ENCODE measurements at regions not wholly inside any gene's neighbourhood (a gene's known extent, or its start where the extent isn't known, plus 50 kb on each side); places are given as distances from the start of the nearest gene placed in this dataset.
"Not testable (repeated sequence)": the region's sequence is repeated elsewhere in the genome, so short reads cannot be mapped to it uniquely, and the experiment has no call there.

DNA sequence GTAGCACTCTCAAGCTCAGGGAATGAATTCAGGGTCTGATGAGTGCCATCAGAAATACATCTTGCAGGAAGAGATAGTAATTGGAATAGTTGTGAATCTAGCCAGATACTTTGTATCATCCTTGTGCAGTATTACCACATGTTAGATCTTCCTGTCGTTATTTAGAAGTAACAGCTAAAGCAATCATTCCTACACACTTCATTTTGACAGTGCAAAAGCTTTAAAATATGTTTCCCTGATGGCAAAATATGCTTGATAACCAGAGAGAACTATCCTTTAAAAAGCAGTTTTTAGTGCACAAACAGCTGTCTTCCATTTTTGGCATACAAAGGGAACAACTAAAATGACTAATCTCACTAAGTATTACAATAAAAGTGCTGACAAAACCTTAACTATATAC lies 149.5 kb upstream of the SLC38A2 start:
- DNase-seq (ENCODE audit: low spot score) (no peak), FAIRE-seq (no peak)

DNA sequence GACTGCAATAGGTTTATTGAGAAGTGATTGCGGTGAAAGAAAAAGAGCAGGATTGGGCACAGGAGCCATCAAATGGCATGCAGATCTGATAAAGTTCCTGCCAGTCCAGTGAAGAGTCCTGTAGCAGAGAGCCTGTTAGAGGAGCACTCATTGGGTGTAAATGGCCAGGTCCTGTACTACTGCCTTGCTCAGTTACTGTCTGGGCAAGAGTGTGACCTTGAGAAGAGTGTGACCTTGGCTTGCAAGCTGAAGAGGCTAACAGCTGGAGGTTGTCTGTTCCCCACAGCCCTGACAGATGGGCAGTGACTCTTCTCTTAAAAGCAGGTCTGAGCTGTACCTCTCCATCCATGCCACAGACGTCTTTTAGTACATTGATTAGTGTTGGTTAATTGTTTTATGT lies 148.6 kb upstream of the SLC38A2 start:
- DNase-seq (ENCODE audit: low spot score) (no peak), FAIRE-seq (no peak)

DNA sequence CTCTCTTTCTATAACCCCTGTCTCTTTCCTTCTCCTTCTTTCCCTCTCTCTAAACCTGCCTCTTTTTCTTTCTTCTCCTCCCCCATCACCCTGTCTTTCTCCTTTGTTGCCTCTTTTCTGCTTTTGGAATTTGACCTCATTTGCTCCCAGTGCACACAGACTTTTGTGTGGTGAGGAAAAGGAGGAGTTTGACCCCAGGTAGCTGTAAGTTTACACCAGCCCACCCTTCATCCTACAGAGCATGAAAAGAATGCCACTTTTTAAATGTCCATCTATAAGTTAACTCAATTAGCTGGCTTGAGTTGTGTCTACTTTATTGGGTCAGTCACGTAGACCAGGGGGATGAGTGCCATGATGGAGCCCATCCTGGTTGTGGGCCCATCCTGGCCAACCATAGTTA lies 146.8 kb upstream of the SLC38A2 start:
- FAIRE-seq (no peak), DNase-seq (ENCODE audit: low spot score) (no peak)

DNA sequence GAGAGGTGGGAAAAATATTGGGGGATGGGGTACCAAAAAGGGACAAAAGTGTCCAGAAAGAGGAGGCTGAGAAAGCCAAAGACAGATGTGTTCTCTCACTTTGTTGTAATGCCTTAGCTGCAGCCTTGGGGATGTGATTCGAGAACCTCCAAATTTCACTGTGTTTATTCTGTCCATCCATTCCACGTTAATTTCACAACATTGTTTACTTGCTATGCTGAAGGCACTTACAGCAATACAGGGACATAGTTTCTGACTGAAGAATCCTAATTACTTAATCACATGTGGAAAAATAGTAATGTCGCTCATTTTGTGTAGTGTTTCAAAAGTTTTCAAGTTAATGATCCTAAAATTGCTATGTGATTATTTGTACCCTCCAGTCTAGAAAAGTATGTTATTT lies 146.2 kb upstream of the SLC38A2 start:
- FAIRE-seq = no peak
- no peak for DNase-seq (ENCODE audit: low spot score)

DNA sequence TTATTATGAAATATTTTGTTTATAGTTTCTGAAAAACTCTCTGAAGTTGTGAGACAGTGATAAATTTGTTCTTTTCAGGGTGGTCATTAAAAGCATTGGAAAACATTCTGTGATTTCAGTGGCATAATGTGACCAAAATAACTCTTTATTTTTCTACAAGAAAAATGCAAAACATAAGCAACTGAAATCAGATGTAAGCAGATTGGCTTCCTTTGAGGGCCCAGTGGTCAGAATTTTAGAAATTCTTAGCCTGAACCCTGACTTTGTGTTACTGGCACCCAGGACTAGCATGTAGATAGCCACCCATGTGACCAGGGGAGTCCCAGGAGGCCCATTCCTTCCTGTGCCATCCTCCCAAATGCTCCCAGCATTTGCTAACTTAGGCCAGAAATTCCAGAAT lies 145.6 kb upstream of the SLC38A2 start:
- DNase-seq (ENCODE audit: low spot score) (no peak), FAIRE-seq (no peak)

DNA sequence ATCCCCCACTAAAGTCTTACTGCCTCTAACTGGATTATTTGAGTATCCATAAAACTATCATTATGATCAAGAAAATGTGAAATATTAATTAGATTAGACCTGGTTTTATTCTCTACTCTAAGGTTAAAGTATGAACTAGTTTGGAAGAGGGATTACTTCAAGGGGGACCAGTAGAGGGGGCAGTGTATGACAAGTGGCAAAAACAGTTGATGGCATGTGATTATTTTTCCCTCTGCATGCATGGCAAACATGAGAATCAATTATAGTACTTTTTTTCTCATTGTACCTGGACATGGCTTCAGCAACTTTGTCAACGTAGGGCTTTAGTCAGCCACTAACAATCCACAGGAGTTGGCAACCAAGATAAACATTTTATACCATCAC lies 145.0 kb upstream of the SLC38A2 start:
- no peak for FAIRE-seq
- no peak for DNase-seq (ENCODE audit: low spot score)

DNA sequence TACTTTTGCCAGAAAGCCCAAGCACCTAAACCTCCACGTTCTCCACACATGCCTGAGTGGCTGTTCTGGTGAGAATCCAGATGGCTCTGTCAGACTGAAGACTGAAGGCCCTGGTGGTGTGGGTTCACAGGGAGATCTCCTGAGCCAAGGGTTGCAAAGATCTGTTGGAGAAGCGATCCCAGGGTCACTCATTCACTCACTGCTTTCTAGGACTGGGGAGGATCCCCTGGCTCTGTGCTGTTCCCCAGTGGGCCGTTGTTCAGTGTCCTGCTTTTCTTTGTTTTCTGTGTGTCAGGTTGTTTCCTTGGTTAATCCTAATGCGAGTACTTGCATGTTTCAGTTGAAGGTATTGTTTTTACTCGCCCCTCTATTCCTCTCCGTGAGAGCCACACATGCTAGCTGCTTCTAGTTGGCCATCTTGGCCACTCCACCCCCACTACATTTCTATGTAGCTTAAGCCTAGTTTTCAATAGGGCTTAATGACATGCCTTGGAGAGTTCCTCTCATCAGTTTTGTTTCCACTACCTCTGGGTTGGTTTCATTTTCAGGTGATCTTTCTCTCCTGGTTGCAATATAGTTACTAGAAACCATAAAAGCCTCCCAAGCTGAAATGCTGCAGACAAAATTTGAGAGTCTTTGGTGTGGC lies 144.5 kb upstream of the SLC38A2 start:
- FAIRE-seq (no peak), DNase-seq (ENCODE audit: low spot score) (no peak)

DNA sequence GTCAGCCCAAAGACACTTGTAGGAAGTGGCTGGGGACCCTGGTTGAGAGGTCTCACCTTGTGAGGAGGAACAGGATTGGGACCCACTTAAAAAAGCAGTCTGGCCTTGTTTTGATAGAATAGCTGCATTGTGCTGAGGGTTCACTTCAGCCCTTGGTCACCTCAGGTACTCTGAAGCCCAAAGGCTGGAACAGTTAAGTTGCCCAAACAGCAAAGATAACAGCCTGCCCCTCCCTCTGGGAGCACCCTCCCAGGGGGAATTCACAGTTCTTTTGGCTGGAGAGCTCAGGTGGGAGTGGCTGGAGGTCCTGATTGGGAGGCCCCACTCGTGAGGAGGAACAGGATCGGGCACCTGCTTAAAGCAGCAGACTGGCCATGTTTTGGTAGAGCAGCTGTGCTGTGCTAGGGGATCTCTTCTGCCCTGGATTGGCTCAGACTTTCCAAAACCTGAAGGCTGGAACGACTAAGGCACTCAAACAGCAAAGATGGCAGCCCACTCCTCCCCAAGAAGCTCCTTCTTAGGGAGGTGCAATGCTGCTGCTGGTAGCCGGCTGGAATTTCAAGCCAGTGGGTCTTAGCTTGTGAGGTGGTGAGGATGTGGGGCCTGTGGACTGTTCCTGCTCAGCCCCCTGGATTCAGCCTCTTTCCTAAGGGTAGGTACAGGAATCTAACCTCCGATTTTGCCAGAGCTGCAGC lies 143.8 kb upstream of the SLC38A2 start:
- no peak for DNase-seq (ENCODE audit: low spot score)
- FAIRE-seq = no peak

DNA sequence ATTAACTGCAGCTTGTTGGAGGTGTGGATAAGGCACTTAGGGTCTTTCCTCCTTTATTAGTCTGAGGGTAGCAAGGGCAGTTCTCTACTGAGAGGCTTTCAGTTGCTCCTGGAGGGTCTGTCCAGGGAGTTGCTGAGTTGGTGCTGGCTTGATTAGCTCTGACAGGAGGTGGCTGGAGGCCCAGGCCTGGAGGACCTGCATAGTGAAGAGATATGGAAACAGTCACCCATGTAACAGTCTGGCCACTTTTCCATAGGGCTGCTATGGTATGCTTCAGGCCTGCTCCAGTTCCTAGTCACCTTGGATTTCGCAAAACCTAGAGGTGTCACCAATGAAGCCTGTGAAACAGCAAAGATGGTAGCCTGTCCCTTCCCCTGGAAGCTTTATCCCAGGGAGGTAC lies 143.3 kb upstream of the SLC38A2 start:
- FAIRE-seq (no peak), DNase-seq (ENCODE audit: low spot score) (no peak)

DNA sequence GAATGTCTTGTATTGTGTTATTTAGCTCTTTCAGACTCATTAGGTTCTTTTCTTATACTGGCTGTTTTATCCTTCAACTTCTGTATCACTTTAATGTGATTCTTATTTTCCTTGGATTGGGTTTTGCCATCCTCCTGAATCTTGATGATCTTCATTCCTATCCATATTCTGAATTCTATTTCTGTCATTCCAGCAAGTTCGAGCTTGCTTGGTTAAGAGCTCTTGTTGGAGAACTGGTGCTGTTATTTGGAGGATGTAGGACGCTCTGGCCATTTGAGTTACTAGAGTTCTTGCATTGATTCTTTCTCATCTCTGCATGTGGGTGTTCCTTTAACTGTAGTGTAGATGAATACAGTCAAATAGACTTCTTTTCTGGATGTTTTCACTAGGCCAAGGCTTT lies 142.3 kb upstream of the SLC38A2 start:
- DNase-seq (ENCODE audit: low spot score) (no peak), FAIRE-seq (no peak)

DNA sequence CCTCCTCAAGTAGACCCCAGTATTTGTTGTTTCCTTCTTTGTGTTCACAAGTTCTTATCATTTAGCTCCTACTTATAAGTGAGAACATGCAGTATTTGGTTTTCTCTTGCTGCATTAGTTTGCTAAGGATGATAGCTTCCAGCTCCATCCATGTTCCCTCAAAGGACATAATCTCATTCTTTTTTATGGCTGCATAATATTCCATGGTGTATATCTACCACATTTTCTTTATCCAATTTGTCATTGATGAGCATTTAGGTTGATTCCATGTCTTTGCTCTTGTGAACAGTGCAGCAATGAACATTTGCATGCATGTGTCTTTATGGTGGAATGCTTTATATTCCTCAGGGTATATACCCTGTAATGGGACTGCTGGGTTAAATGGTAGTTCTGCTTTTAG lies 137.7 kb upstream of the SLC38A2 start:
- FAIRE-seq = not testable (repeated sequence)

DNA sequence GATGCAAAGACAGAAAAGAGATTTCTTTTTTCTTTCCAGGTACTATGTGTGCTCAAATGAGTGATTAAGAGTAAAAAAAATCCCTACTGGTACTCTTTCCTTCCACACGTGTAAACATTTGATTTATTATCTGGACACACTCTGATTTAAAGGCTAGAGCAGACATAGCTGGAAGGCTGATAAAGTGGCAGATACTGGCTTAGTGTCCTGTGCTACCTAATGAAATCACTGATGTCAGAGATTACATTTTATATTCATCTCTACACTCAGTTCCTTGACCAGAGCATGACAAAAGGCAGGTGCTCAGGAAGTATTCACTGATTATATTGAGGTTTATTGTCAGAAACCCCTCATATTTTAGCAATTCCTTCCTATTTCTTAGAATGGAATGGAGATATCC lies 136.6 kb upstream of the SLC38A2 start:
- FAIRE-seq = no peak

More for the DNA sequence above, 137.7 kb upstream of the SLC38A2 start:
- DNase-seq (ENCODE audit: low spot score) = not testable (repeated sequence)

DNA sequence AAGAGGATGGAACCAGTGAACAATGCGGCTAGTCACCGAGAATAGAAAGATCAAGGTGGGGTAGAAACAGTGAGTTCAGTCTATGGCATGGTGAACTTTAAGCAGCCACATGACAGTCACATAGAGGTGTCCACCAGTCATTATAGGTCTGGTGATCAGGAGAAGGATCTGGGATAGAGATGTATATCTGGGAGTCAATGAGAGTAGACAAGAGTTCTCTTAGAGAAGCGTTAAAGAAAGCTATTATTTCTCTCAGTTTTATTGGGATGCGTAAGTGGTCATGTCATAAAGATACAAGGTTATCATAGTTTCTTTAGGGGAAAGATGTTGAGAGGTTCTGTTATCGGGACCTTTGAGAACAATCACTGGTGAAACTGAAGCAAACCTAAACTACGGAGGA lies 136.1 kb upstream of the SLC38A2 start:
- FAIRE-seq (no peak), DNase-seq (ENCODE audit: low spot score) (no peak)

More for the DNA sequence above, 136.6 kb upstream of the SLC38A2 start:
- DNase-seq (ENCODE audit: low spot score) = no peak

DNA sequence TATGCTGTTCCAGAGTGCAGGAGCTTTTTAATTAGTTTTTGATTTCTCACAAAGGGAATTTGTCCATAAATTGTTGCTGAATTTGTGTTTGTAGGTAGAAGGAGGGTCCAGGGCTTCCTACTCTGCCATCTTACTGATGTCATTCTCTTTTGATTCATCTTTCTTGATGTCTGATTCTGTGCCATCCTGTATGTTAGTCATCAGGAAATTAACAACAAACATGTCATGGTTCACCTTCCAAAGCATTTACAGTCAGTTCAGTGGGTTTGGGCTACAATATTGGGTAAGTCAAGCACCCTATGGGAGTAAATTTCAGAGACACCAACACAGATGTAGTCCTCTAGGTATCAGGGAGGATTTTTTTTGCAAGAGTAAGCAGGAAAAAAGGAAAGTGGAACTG lies 135.2 kb upstream of the SLC38A2 start:
- FAIRE-seq (no peak), DNase-seq (ENCODE audit: low spot score) (peak; percentile 9)

DNA sequence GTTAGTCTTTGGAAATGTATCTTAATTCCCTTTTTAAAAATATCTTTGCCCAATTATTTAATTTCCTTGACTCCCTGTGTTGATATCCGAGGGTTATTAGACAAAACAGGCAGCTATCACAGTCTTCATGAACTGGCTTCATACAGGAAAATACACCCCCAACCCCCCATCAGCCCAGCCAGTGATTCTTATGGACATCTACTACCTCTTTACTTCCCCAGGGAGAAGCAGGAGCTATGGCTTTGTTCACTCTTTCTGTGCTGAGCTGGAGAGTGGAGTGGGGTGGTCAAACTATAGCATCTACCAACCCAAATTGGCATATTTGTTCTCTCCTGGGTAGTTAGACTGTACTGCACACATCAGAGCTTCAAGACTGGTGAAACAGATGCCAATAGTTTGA lies 134.4 kb upstream of the SLC38A2 start:
- FAIRE-seq = no peak
- no peak for DNase-seq (ENCODE audit: low spot score)

DNA sequence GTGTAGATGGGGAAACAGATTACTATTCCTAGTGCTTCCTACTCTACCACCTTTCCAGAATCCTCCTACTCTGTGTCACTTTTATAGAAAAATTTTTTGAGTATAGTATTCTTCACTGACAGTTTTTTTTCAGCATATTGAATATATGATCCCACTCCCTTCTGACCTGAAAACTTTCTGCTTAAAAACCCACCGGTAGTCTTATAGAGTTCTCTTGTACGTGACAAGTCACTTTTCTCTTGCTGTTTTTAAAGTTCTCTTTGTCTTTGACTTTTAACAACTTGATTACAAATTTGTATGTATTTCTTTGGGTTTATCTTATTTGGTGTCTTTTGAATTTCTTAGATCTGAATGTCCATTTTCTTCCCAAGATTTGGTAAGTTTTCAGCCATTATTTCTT lies 133.6 kb upstream of the SLC38A2 start:
- FAIRE-seq = no peak
- DNase-seq (ENCODE audit: low spot score) = no peak

DNA sequence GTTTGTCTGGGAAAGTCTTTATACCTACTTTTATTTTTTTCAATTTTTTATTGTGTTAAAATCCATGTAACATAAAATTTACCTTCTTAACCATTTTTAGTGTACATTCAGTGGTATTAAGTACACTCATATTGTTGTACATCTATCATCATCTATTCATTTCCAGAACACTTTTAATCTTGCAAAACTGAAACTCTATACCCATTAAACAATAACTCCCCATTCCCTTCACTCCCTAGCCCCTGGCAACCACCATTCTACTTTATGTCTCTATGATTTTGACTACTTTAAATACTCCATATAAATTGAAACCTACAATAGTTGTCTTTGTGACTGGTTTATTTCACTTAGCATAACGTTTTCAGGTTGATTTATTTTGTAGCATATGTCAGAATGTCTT lies 131.9 kb upstream of the SLC38A2 start:
- FAIRE-seq (no peak), DNase-seq (ENCODE audit: low spot score) (no peak)

DNA sequence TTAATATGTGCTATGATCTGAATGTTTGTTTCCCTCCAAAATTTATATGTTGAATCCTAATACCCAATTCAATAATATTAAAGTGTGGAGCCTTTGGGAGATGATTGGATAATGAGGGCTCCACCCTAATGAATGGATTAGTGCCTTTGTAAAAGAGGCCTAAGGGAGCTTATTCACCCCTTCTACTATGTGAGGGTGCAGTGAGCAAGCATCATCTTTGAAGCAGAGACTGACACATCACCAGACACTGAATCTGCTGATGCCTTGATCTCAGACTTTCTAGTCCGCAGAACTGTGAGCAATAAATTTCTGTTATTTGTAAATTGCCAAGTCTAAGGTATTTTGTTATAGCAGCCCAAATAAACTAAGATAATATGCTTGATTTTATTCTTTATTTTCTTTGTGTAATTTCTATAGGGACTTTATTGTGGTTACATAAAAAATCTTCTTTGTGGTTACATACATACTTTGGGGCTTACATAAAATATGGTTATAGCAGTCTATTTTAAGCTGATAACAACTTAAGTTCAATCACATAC lies 131.1 kb upstream of the SLC38A2 start:
- no peak for FAIRE-seq
- DNase-seq (ENCODE audit: low spot score) = no peak

DNA sequence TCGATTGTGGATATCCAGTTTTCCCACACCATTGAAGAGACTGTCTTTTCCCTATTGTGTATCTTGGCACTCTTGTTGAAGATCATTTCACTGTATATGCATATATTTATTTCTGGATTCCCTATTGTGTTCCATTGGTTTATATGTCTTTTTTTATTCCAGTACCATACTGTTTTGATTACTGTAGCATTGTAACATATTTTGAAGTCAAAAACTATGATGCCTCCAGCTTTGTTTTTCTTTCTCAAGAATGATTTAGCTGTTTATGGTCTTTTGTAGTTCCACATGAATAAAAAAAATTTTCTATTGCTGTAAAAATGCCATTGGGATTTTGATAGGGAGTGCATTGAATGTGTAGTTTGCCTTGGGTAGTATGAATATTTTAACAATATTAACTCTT lies 128.1 kb upstream of the SLC38A2 start:
- no peak for FAIRE-seq
- DNase-seq (ENCODE audit: low spot score) = no peak

DNA sequence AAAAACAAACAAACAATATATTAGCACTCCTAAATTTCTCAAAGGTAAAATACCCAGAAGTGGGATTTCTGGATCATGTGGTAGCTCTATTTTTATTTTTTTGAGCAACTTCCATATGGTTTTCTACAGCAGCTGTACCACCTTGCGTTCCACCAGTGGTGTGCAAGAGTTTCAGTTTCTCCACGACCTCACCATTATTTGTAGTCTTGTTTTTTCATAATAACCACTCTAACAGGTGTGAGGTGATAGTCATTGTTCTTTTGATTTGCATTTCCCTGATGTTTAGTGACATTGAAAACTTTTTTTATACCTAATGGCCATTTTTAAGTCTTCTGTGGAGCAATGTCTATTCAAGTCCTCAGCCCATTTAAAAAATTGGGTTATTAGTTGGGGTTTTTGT lies 127.3 kb upstream of the SLC38A2 start:
- no peak for FAIRE-seq
- DNase-seq (ENCODE audit: low spot score) = no peak

DNA sequence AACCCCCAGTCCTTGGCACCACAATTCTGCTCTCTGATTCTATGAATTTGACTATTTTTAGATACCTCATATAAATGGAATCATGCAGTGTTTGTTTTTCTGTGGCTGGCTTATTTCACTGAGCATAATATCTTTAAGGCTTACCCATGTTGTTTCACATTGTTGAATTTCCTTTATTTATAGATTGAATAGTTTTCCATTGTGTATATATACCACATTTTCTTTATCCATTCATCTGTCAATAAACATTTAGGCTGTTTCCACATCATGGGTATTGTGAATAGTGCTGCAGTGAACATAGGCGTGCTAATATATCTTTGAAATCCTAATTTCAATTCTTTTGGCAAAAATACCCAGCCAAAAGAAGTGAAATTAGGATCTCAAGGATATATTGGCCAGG lies 126.7 kb upstream of the SLC38A2 start:
- FAIRE-seq (no peak), DNase-seq (ENCODE audit: low spot score) (no peak)

DNA sequence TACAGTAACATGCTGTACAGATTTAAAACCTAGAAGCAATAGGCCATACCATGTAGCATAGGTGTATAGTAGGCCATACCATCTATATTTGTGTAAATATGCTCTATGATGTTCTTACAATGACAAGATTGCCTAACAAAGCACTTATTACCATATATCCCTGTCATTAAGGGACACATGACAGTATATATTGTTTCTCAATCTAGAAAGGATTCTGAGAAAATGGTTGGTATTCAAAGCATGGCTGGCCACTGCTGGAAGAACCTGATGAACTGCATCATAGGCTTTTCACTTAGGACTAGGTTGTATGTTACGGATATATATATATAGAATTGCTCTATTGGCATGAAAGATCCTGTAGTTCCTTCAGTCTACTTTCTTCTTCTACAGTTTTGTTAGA lies 125.2 kb upstream of the SLC38A2 start:
- no peak for FAIRE-seq
- no peak for DNase-seq (ENCODE audit: low spot score)

DNA sequence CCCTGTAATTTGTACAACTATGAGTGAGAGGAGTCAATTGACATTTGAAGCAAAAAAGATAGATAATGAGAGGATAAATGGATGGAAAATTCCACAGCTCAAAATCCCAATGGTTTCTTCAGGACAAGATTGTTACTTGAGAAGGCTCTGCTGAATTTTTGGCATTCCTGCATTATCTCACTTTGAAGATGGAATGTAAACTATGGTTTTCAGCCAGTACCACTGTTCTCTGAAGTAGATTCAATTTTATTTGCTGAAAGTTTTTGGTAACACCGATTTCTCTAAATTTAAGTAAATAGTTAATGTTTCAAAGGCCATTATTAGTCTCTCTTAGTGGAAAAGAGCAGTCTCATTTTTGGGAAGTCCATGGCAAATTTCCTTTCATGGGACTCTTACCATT lies 121.9 kb upstream of the SLC38A2 start:
- peak; percentile 22 for DNase-seq (ENCODE audit: low spot score)
- FAIRE-seq = no peak
